K562 (cell line): ENCODE measurements at regions not wholly inside any gene's neighbourhood (a gene's known extent, or its start where the extent isn't known, plus 50 kb on each side); places are given as distances from the start of the nearest gene placed in this dataset.
"Not testable (repeated sequence)": the region's sequence is repeated elsewhere in the genome, so short reads cannot be mapped to it uniquely, and the experiment has no call there.

Experiments
- ATAC-seq: fragments of 200-7000 bp; cut with Tn5 transposase; 3 replicates; pipeline ENCODE4 v1.9.1; 2020; ENCODE audit warnings: moderate library complexity
- BruUV-seq: library from RNA; stranded (reverse); fragments of 400-500 nt; replicated peaks from 2 replicates; lab custom pipeline; 2021; lab: Mats Ljungman, UMichigan
- CTCF ChIA-PET: fragments of 300-600 bp; formaldehyde crosslinking; extraction: SDS; loops from one replicate; lab custom pipeline; 2021; ENCODE audit warnings: low intra/inter-chr PET ratio; lab: Yijun Ruan, JAX
- POLR2A ChIA-PET: fragments of 300-600, 350-650 bp; sonication (Branson Sonifier 250); formaldehyde crosslinking; extraction: SDS; loops from one replicate; lab custom pipeline; 2021; ENCODE audit warnings: antibody characterized with exemption, inconsistent platforms; lab: Yijun Ruan, JAX
- DNase-seq, 4 experiments: peaks; one replicate each; pipeline versions ENCODE4 v3.0.0 to v3.0.0-alpha.2; 2011 to 2018; ENCODE audit warnings: low spot score in 3 of 4, mixed read lengths in 3 of 4; ENCODE audit errors: extremely low read depth in 1 of 4
- FAIRE-seq: peaks from 2 replicates; lab custom pipeline; 2011; peaks lifted over from hg19 to GRCh38; lab: Jason Lieb, UNC
- H2AFZ ChIP-seq: 2 replicates; pipeline ENCODE4 v1.6.0; 2011; ENCODE audit warnings: low read depth, low read length, control low read depth, inconsistent platforms
- H3K27ac ChIP-seq: fragments of 200-600 bp; 3 replicates; pipeline ENCODE4 v1.8.0; 2011; ENCODE audit warnings: low read depth, mild to moderate bottlenecking, control low read depth, inconsistent platforms, low read length, moderate library complexity, mixed read lengths; ENCODE audit errors: extremely low read depth
- H3K27me3 ChIP-seq, 2 experiments: fragments of 300-600 bp in 1 of 2; 2 replicates in 1 of 2; 3 replicates in 1 of 2; pipeline versions ENCODE4 v1.6.0 to v1.8.0; 2011; ENCODE audit warnings: inconsistent platforms in 2 of 2, low read length in 2 of 2, mild to moderate bottlenecking in 1 of 2, mixed read lengths in 1 of 2, moderate library complexity in 1 of 2; ENCODE audit not compliant: control insufficient read depth in 2 of 2, insufficient read depth in 2 of 2
- H3K36me3 ChIP-seq: fragments of 300-600 bp; 3 replicates; pipeline ENCODE4 v1.8.0; 2011; ENCODE audit warnings: mild to moderate bottlenecking, low read length, inconsistent platforms; ENCODE audit not compliant: control insufficient read depth, insufficient read depth
- H3K4me1 ChIP-seq, 2 experiments: fragments of 200-600 bp in 1 of 2; replicated peaks in 1 of 2; 2 replicates in 1 of 2; 3 replicates in 1 of 2; pipeline versions ENCODE4 v1.5.1 to v1.8.0; 2011; ENCODE audit warnings: inconsistent platforms in 2 of 2, low read length in 2 of 2, mild to moderate bottlenecking in 1 of 2, mixed read lengths in 1 of 2, moderate library complexity in 1 of 2; ENCODE audit not compliant: control insufficient read depth in 2 of 2, insufficient read depth in 2 of 2
- H3K4me2 ChIP-seq: 2 replicates; pipeline ENCODE4 v1.6.1; 2011; ENCODE audit warnings: low read length, control low read depth, inconsistent platforms, mixed read lengths; ENCODE audit not compliant: insufficient read depth
- H3K4me3 ChIP-seq: fragments of 200-600 bp; sonication (generic), shearing (Covaris generic); 2 replicates; pipeline ENCODE4 v1.5.1; 2016; ENCODE audit warnings: control low read depth, inconsistent platforms
- H3K79me2 ChIP-seq: fragments of 200-600 bp; 3 replicates; pipeline ENCODE4 v1.8.0; 2011; ENCODE audit warnings: low read length, inconsistent platforms; ENCODE audit not compliant: control insufficient read depth, insufficient read depth
- H3K9ac ChIP-seq, 2 experiments: 2 replicates each; pipeline versions ENCODE4 v1.6.0 to v1.6.1; 2011; ENCODE audit warnings: low read depth in 2 of 2, low read length in 2 of 2, control low read depth in 1 of 2, inconsistent platforms in 1 of 2, mild to moderate bottlenecking in 1 of 2, mixed read lengths in 1 of 2; ENCODE audit not compliant: insufficient read depth in 1 of 2
- H3K9me1 ChIP-seq: one replicate; pipeline ENCODE4 v1.6.0; 2011; ENCODE audit warnings: inconsistent platforms, mild to moderate bottlenecking, low read length, moderate library complexity; ENCODE audit not compliant: control insufficient read depth, insufficient read depth
- H3K9me3 ChIP-seq: replicated peaks from 2 replicates; pipeline ENCODE4 v1.5.1; 2011; ENCODE audit warnings: low read depth, low read length, inconsistent platforms; ENCODE audit not compliant: control insufficient read depth, insufficient read depth
- H4K20me1 ChIP-seq: replicated peaks from 2 replicates; pipeline ENCODE4 v1.6.1; 2011; ENCODE audit warnings: low read length, inconsistent platforms, mixed read lengths; ENCODE audit not compliant: control insufficient read depth, insufficient read depth
- BCOR ChIP-seq: fragments of 450-650 bp; IDR thresholded peaks from 2 replicates; pipeline ENCODE4 v1.6.1; 2016
- KDM1A ChIP-seq, 2 experiments: fragments of 450-650 bp; IDR thresholded peaks; 2 replicates each; pipeline ENCODE4 v1.6.1; 2016; ENCODE audit warnings: mild to moderate bottlenecking in 2 of 2
- PBX2 ChIP-seq, 2 experiments: IDR thresholded peaks in 1 of 2; conservative IDR thresholded peaks in 1 of 2; 2 replicates each; pipeline ENCODE4 v1.6.1; 2016; ENCODE audit warnings: low read depth in 2 of 2, mild to moderate bottlenecking in 1 of 2, missing compliant biosample characterization in 1 of 2, missing genetic modification characterization in 1 of 2, moderate library complexity in 1 of 2
- ZNF146 ChIP-seq: IDR thresholded peaks from one replicate; pipeline ENCODE4 v1.6.1; 2018; ENCODE audit warnings: missing compliant biosample characterization; ENCODE audit not compliant: unreplicated experiment
- WGBS: fragments of 100-300 bp; shearing (Covaris generic); methylation state at CpG from one replicate; pipeline ENCODE4 v1.1.6; 2016; ENCODE audit warnings: low coverage, mixed read lengths; ENCODE audit not compliant: insufficient coverage; ENCODE audit errors: missing lambda C conversion rate; 5-methylcytosine and 5-hydroxymethylcytosine counted together
- in situ Hi-C: fragments of 300-500 bp; cut with MboI; formaldehyde crosslinking; loops from 4 replicates; pipeline ENCODE4 v1.15.0; 2018; ENCODE audit warnings: inconsistent platforms, mixed read lengths
- intact Hi-C: fragments of 100-400 bp; cut with micrococcal nuclease; formaldehyde crosslinking; loops from 2 replicates; pipeline ENCODE4 v1.14.2; 2022

- POLR2A ChIA-PET = interaction anchor here (0.6 kb wide), 1 partner anchor 93 kb away, joined by 5 read pairs; no protein-coding TSS in a partner anchor
- H3K9me1 ChIP-seq; FAIRE-seq; BruUV-seq; DNase-seq; ATAC-seq; CTCF ChIA-PET; H3K4me2 ChIP-seq; intact Hi-C loops; H3K9me3 ChIP-seq; H3K79me2 ChIP-seq; H3K9ac ChIP-seq; H3K27ac ChIP-seq; in situ Hi-C loops; H2AFZ ChIP-seq; H3K4me1 ChIP-seq; H3K36me3 ChIP-seq; H3K4me3 ChIP-seq; H3K27me3 ChIP-seq; H4K20me1 ChIP-seq; TF ChIP-seq PBX2 (CRISPR knock-in tag; IDR thresholded peaks at IDR 0.05; ENCODE audit: low read depth): not testable (repeated sequence)
- TF ChIP-seq PBX2 (tag; conservative IDR thresholded peaks at IDR 0.05; ENCODE audit: low read depth) = 0 out of 2 replicates have a peak, but pooled peaks have one; percentile 14
- 10% methylated on average over 3 of the region's 4 CpGs for WGBS
Observed at GRCh38 chr12:54117392-54117791, 63.8 kb downstream of the HOXC4 start.

- H3K36me3 ChIP-seq, CTCF ChIA-PET, ATAC-seq, H3K27me3 ChIP-seq, H2AFZ ChIP-seq, H3K27ac ChIP-seq, H3K79me2 ChIP-seq, DNase-seq, H3K4me3 ChIP-seq, H3K9ac ChIP-seq, BruUV-seq, H3K9me1 ChIP-seq, POLR2A ChIA-PET, H3K9me3 ChIP-seq, H3K4me1 ChIP-seq, intact Hi-C loops, H4K20me1 ChIP-seq, FAIRE-seq, in situ Hi-C loops, H3K4me2 ChIP-seq: not testable (repeated sequence)
- TF ChIP-seq KDM1A (IDR thresholded peaks at IDR 0.05) = 0 out of 4 replicates have a peak, but pooled peaks of 1 of the 2 experiments have one; percentile 8
- 0 out of 2 replicates have a peak, but pooled peaks have one; percentile 27 for TF ChIP-seq BCOR
- TF ChIP-seq ZNF146 (CRISPR knock-in tag) = peak; percentile 82
- 5% methylated on average over 1 of the region's 1 CpG for WGBS
Observed at GRCh38 chr12:54119082-54119481, 65.4 kb downstream of the HOXC4 start.

GRCh38 chr12:54123981-54124380, 64.8 kb downstream of the SMUG1 start:
- H3K9ac ChIP-seq, H3K36me3 ChIP-seq, CTCF ChIA-PET, in situ Hi-C loops, H3K9me3 ChIP-seq, intact Hi-C loops, H2AFZ ChIP-seq, H3K79me2 ChIP-seq, POLR2A ChIA-PET, ATAC-seq, H3K9me1 ChIP-seq, BruUV-seq, H3K4me2 ChIP-seq, H4K20me1 ChIP-seq, DNase-seq, H3K27ac ChIP-seq, FAIRE-seq, H3K4me3 ChIP-seq: not testable (repeated sequence)
- H3K4me1 ChIP-seq = peaks cover 0 to 11% of the 10 kb centered on the region in 2 experiments; a peak in 2 of 5 replicates
- WGBS = 6% methylated on average over 7 of the region's 7 CpGs
- H3K27me3 ChIP-seq = peaks cover 13 to 26% of the 10 kb centered on the region in 2 experiments; a peak in 4 of 5 replicates
